Mesodermal cell (in vitro differentiated cells): ENCODE measurements at regions not wholly inside any gene's neighbourhood (a gene's known extent, or its start where the extent isn't known, plus 50 kb on each side); places are given as distances from the start of the nearest gene placed in this dataset.

Source experiments
- H3K27ac ChIP-seq: 2 replicates; pipeline ENCODE4 v1.7.0; 2013; ENCODE audit warnings: mild to moderate bottlenecking, low read depth, low read length, moderate library complexity; ENCODE audit not compliant: severe bottlenecking
- H3K36me3 ChIP-seq: 2 replicates; pipeline ENCODE4 v1.7.1; 2013; ENCODE audit warnings: mild to moderate bottlenecking, low read length, moderate library complexity; ENCODE audit not compliant: control insufficient read depth, insufficient read depth
- H3K4me1 ChIP-seq: one replicate; pipeline ENCODE4 v1.7.1; 2013; ENCODE audit warnings: mild to moderate bottlenecking, low read length; ENCODE audit not compliant: insufficient read depth, control insufficient read depth, poor library complexity, severe bottlenecking
- H3K4me3 ChIP-seq: 2 replicates; pipeline ENCODE4 v1.7.0; 2013; ENCODE audit warnings: low read length, control low read depth, mild to moderate bottlenecking; ENCODE audit not compliant: insufficient read depth, poor library complexity, severe bottlenecking; ENCODE audit errors: extremely low read depth
- H3K9me3 ChIP-seq: 2 replicates; pipeline ENCODE4 v1.7.1; 2013; ENCODE audit warnings: mild to moderate bottlenecking, low read length, moderate library complexity; ENCODE audit not compliant: control insufficient read depth
- WGBS, 2 experiments: methylation state at CpG; one replicate each; pipeline ENCODE4 v1.1.5; 2013; ENCODE audit warnings: missing lambda C conversion rate in 2 of 2; ENCODE audit not compliant: insufficient coverage in 2 of 2; 5-methylcytosine and 5-hydroxymethylcytosine counted together

DNA sequence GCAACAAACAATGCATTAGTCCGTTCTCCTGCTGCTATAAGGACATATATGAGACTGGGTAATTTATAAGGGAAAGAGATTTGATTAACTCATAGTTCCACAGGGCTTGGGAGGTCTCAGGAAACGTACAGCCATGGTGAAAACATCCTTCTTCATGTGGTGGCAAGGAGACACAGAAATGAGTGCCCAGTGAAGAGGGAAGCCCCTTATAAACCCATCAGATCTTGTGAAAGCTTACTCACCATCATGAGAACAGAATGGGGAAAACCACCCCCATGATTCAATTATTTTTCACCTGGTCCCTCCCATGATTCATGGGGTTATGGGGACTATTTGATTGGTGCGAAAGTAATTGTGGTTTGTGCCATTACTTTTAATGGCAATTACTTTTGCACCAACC lies 655.8 kb upstream of the SEMA6A start:
- H3K4me1 ChIP-seq: no peaks in the 10 kb centered on the region
- H3K36me3 ChIP-seq: no peaks in the 10 kb centered on the region
- no peaks in the 10 kb centered on the region for H3K9me3 ChIP-seq
- no peak overlapping the region for H3K4me3 ChIP-seq
- WGBS, 2 experiments: 100% methylated on average over 1 of the region's 3 CpGs; no CpG with 5 or more reads in 1 of the 2 experiments
- H3K27ac ChIP-seq: no peak overlapping the region

DNA sequence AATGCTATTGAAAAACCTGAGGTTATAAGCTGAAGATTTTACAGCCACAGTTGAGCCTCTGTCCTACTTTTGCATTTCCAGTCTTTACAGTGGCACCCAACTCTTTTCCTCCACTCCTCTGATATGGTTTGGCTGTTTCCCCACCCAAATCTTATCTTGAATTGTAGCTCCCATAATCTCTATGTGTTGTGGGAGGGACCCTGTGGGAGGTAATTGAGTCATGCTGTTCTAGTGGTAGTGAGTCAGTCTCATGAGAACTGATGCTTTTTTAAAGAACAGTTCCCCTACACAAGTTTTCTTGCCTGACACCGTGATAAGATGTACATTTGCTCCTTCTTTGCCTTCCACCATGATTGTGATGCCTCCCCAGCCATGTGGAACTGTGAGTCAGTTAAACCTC lies 646.1 kb upstream of the SEMA6A start:
- H3K4me1 ChIP-seq: no peaks in the 10 kb centered on the region
- no peak overlapping the region for H3K27ac ChIP-seq
- no CpG with 5 or more reads among the region's 1 CpG for WGBS, 2 experiments
- no peaks in the 10 kb centered on the region for H3K36me3 ChIP-seq
- H3K4me3 ChIP-seq: no peak overlapping the region
- H3K9me3 ChIP-seq: no peaks in the 10 kb centered on the region

DNA sequence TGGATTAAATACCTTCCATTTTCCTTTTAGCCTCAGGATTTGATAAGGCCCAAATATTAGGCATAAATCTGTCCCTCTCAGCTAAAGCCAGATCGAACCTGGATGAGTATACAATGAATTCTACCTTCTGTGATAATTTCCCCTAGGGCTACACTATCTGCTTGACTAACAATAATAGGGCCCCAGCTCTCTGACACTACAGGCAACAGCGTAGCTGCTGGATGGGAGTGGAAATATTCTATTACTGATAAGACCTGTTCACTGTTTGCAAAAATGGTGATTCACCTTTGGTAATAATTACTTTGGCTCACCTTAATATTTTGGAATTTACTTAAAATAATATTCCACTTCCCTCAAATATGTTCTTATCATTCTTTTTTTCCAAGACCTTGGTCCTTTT lies 644.2 kb upstream of the SEMA6A start:
- Histone ChIP-seq H3K9me3 (no peaks in the 10 kb centered on the region), H3K4me3 (no peak overlapping the region), H3K36me3 (no peaks in the 10 kb centered on the region), H3K27ac (no peak overlapping the region), H3K4me1 (no peaks in the 10 kb centered on the region)
- WGBS, 2 experiments: no CpG with 5 or more reads among the region's 2 CpGs

DNA sequence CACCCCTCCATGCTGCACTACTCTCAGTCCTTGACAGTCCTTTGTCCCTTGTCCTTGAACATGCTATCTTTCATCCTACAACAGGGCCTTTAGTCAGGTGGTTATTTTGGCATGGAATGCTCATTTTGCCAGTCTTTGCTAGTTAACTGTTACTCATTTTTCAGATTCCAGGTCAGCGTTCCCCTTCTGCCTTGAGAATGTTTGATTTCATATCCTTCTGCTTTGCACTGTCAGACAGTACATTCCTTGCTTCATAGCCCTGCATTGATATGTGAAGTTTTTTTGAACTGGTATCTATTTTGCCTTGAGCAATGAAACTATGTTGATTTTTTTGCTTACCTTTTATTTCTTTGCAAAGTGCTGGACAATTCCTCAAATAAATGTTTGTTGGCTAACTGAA lies 638.2 kb upstream of the SEMA6A start:
- 80% methylated on average over 1 of the region's 1 CpG; no CpG with 5 or more reads in 1 of the 2 experiments for WGBS, 2 experiments

DNA sequence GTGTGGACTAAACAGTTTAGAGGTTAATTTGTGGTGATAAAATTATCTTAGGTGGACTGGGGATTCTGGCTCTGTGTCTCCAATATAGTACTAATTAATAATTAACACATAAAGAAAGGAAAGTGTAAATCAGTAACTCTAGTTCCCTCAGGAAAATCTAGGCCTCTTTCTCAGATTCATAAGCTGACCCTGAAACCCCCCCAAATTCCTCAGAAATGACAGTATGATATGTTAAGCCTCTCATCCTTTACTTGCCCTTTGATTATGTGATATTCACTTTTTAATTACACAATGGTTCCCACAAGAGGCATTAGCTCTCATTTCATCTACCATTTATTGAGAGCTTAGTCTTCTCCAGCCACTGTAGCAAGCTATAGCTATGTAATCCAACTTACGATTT lies 636.2 kb upstream of the SEMA6A start:
- no peaks in the 10 kb centered on the region for H3K4me1 ChIP-seq
- WGBS, 2 experiments: no CpG with 5 or more reads among the region's 1 CpG
- H3K9me3 ChIP-seq: peaks cover 3% of the 10 kb centered on the region
- no peak overlapping the region for H3K27ac ChIP-seq
- H3K4me3 ChIP-seq: no peak overlapping the region
- H3K36me3 ChIP-seq: no peaks in the 10 kb centered on the region

More for the DNA sequence above, 638.2 kb upstream of the SEMA6A start:
- Histone ChIP-seq H3K27ac (no peak overlapping the region), H3K9me3 (peaks cover 3% of the 10 kb centered on the region), H3K4me1 (no peaks in the 10 kb centered on the region), H3K36me3 (no peaks in the 10 kb centered on the region), H3K4me3 (no peak overlapping the region)

DNA sequence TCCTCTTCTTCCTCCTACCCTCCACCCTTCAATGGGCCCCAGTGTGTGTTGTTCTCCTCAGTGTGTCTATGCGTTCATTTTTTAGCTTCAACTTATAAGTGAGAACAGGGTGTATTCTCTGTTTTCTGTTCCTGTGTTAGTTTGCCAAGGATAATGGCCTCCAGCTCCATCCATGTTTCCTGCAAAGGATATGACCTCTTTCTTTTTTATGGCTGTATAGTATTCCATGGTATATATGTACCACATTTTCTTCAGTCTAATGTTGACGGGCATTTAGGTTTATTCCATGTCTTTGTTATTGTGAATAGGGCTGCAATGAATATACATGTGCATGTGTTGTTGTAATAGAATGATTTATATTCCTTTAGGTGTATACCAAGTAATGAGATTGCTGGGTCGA lies 634.9 kb upstream of the SEMA6A start:
- H3K9me3 ChIP-seq: peaks cover 3% of the 10 kb centered on the region
- H3K27ac ChIP-seq: no peak overlapping the region
- H3K4me3 ChIP-seq: no peak overlapping the region
- WGBS, 2 experiments: 60% methylated on average over 1 of the region's 3 CpGs; no CpG with 5 or more reads in 1 of the 2 experiments
- H3K36me3 ChIP-seq: no peaks in the 10 kb centered on the region
- no peaks in the 10 kb centered on the region for H3K4me1 ChIP-seq

DNA sequence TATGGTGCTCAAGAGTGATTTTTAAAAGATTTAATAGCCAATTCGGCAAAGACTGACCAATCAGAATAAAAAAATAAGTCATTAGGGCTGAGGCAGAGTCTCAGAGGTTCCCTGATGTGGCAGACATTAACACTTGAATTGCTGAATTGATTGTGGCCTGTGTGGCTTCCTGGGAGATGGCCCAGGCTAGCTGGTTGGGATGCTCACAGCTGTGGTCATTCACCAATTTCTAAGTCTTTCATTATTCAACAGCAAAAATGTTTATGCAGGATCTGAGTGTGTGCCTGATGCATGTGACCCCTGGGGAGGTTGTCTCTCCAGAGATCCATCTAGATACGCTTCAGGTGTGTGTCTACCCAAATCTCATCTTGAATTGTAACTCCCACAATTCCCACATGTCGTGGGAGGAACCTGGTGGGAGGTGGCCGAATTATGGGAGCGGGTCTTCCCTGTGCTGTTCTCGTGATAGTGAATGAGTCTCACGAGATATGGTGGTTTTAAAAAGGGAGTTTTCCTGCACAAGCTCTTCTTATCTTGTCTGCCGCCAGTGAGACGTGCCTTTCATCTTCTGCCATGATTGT lies 632.6 kb upstream of the SEMA6A start:
- WGBS, 2 experiments: 85 to 86% methylated on average over 7 to 9 of the region's 9 CpGs
- H3K27ac ChIP-seq: no peak overlapping the region
- H3K4me1 ChIP-seq: no peaks in the 10 kb centered on the region
- H3K36me3 ChIP-seq: no peaks in the 10 kb centered on the region
- peaks cover 3% of the 10 kb centered on the region for H3K9me3 ChIP-seq
- no peak overlapping the region for H3K4me3 ChIP-seq

DNA sequence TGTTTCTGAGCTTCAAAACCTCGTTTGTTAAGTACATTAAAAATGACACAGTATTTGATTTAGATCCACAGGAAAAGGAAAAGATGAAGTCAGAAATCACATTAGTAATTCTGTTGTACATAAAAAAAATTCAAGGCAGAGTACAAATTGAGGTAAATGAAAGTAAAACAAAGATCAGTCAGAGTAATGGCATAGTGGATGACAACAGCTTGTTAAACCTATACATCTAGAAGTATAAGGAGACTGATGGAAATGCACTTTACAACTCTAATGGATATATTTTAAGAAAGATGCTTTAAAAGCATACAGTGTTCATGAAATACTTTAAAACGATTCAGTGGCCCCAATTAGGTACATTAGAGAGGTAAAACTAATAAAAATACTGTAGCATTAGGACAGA lies 631.3 kb upstream of the SEMA6A start:
- 100% methylated on average over 1 of the region's 2 CpGs; no CpG with 5 or more reads in 1 of the 2 experiments for WGBS, 2 experiments
- Histone ChIP-seq H3K4me3 (no peak overlapping the region), H3K36me3 (no peaks in the 10 kb centered on the region), H3K27ac (no peak overlapping the region), H3K9me3 (peaks cover 3% of the 10 kb centered on the region), H3K4me1 (no peaks in the 10 kb centered on the region)

DNA sequence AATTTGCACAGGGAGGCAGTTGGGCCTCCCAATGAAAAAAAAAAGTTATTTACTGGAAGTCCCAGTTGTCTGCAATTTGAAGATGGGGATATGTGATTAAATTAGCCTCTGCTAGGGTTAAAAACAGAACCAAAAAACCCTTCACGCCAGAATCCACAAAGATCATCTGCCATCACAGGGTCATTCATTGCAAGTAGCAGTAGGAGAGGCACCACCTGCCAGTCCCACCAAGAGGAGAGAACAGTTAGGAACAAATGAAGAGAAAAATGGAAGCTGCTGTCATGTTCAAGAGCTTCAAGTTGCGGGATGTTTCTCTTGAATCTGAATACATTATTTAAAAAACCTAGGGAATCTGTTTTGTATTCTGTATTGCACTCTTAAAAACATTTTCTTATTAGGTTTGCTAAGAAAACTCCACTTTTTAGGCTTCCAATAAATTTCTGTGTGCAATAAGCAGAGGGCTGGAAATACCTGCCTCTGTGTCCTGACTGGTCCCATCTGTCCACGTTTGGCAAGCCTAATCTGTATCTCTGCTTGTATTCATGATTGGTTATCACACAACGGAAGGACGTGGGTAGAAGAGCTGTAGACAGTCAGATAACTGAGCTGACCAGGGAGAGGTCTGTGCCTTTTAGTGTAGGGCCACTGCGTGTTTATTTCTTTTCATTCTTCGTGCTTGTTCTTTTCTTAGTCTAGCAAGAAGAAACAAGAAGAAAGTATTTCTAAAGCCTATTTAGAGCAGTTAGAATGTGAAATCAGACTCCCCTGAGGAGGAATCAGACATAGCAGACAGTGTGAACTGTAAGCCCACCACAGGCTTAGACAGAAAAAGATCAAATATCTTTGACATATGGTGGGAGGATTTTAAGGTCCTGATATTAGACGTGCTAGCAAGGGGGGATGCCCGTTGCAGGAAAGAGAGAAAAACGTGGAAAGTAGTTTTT lies 630.6 kb upstream of the SEMA6A start:
- Histone ChIP-seq H3K4me1 (no peaks in the 10 kb centered on the region), H3K36me3 (no peaks in the 10 kb centered on the region), H3K9me3 (peaks cover 3% of the 10 kb centered on the region), H3K27ac (no peak overlapping the region), H3K4me3 (no peak overlapping the region)
- 70 to 76% methylated on average over 6 to 8 of the region's 10 CpGs for WGBS, 2 experiments

DNA sequence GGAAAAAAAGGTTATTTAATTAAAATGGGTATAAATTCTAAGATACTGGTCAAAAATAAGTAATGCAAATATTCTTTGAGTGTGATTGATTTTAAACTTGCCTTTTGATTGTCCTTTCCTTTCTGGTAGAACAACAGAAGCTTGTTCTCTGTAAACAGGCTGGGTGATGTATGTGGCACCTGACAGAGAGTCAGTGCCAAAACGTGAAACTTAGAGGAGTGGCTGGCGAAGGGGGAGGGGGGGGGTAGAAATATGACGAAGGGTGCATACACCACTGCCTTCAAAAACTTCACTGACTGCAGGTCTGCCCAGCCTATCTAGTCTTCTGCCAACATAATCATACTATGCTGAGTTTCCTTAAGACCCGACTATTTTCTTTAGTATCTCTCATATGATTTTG lies 629.8 kb upstream of the SEMA6A start:
- WGBS, 2 experiments: 88 to 100% methylated on average over 1 of the region's 4 CpGs

DNA sequence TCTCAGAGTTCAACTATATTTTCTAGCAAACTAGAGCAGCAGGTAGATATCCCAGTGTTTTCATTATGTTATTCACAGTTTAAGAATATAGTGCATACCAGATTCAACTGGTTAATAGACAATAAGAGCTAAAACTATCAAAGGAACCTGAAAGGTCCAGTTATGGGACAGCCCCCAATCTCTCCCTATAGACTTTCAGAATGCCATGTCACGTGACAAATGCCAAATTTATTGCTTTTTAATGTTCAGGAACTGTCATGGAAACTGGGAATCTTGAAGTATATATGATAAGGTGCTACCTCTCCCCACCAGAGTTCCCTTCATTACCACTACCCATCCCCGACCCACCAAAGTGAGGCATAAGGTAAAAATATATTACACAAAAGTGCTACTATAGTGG lies 629.0 kb upstream of the SEMA6A start:
- Histone ChIP-seq H3K9me3 (no peaks in the 10 kb centered on the region), H3K4me3 (no peak overlapping the region), H3K36me3 (no peaks in the 10 kb centered on the region), H3K27ac (no peak overlapping the region), H3K4me1 (no peaks in the 10 kb centered on the region)
- no CpG with 5 or more reads among the region's 2 CpGs for WGBS, 2 experiments

More for the DNA sequence above, 629.8 kb upstream of the SEMA6A start:
- Histone ChIP-seq H3K4me3 (no peak overlapping the region), H3K4me1 (no peaks in the 10 kb centered on the region), H3K27ac (no peak overlapping the region), H3K36me3 (no peaks in the 10 kb centered on the region), H3K9me3 (peaks cover 1% of the 10 kb centered on the region)
